ENCODE measurements at regions not wholly inside any gene's neighbourhood (a gene's known extent, or its start where the extent isn't known, plus 50 kb on each side); places are given as distances from the start of the nearest gene placed in this dataset.

- no peak for DNase-seq
Measured at GRCh38 chr3:30341079-30341478, 265.3 kb upstream of the TGFBR2 start.

GRCh38 chr3:30341851-30342250, 264.6 kb upstream of the TGFBR2 start:
- DNase-seq = no peak

DNA sequence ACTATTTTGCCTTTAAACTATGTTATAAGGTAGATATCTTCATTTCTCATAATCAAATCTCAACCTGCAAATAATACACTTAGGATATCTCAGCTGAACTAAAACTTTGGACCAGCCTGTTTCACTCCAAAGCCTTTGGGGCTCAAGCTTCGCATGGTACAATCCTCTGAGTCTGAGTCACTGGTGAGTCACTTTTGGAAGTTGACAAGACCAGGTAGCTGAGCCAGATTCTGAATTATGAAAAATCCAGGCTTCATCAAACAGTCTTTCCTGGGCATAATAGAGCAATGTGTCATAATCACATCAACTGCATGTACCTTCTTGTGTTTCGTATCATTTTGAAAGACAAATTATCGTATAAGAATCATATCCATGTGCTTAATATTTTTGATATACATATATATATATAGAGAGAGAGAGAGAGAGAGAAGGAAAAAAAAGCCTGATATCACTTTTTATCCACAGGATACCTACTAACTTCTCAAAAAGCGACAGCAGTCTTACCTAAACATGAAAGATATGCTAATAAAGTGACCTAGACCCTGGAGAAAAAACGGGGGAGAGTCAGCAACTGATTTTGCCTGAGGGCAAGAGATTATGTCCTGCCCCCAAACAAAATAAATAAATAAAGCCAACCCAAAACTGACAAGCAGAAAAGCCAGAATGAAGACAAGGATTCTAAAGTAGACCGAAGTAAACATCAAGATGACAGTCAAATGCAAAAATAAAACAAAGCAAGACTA, 263.9 kb upstream of the TGFBR2 start:
- DNase-seq = no peak

- no peak for DNase-seq
Measured at GRCh38 chr3:30343067-30343831, 263.2 kb upstream of the TGFBR2 start.

- DNase-seq = no peak
Measured at GRCh38 chr3:30343861-30344260, 262.5 kb upstream of the TGFBR2 start.

DNA sequence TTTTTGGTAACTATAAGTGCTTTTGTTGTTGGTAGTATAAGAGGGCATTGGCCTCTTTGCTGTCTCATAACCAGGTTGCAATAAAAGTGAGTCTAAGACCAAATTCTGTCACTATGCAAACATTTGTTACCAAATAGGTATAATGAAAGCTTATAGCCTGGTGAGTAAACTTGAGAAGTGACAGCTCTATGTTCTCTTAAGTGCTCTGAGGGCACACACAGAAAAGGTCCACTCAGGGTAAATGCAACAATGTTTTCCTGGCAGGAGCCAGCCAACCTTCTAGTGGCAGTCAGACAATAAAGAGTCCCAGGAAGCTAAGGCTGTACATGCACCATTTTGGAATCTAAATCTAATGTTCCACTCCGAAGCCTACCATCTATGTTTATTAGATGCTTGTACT, 262.1 kb upstream of the TGFBR2 start:
- DNase-seq = no peak

DNA sequence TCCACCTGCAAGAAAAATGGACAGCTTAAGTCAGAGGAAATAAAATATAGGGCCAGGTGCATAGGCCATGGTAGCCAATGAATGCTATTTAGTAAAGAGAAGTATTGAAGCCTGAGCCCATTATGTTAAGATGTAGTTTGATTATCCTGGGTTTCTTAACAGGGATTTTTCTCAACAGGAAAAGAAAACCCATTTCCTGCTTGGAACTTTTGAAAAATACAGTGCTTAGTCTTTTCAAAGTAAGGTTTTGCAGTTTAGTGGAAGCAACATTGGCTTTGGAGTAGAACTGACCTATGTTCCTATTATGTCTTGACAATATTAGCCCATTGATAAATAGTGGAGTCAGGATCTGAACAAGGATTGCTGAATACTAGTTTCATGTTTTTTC, 259.5 kb upstream of the TGFBR2 start:
- DNase-seq = no peak

- DNase-seq = no peak
Measured at GRCh38 chr3:30347679-30348216, 258.7 kb upstream of the TGFBR2 start.

DNA sequence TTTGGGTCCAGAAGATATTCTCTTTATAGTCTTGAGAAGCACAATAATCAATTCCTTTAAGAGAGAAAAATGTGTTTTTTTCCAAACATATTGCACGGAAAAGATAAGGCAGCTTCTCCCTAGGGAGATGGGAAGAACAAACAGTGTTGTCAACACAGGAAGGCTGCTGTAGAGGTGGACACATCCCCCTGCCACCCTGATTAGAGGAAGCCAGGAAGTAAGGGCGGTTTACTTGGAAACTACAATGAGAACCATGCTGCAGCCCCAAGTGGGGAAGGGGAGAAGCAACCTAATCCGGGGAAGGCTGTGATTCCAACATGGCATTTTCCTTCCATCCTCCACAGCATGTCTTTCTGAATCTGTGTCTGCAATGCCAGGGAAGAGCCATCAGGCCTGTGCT, 256.9 kb upstream of the TGFBR2 start:
- DNase-seq = no peak

- DNase-seq = no peak
Measured at GRCh38 chr3:30350011-30350410, 256.4 kb upstream of the TGFBR2 start.

DNA sequence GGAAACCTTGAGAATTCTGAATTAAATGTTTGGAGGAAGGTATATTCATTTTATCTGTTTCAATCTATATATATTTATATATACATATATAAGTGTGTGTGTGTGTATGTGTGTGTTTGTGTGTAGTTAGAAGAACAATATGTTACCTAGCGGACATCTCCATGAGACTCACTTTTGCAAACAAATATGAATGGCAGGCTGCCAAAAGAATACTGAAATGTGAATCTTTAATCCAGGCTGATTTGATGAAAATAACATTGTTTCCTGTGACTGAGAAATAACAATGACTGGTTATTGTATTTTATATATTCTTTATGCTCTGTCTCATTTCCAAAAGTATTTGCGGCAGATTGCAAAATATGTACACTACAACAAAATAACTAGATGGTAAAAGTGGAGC, 255.5 kb upstream of the TGFBR2 start:
- DNase-seq = no peak

GRCh38 chr3:30352410-30353318, 253.7 kb upstream of the TGFBR2 start:
- no peak for DNase-seq

- no peak for DNase-seq
Measured at GRCh38 chr3:30353711-30354467, 252.5 kb upstream of the TGFBR2 start.

GRCh38 chr3:30354513-30354912, 251.9 kb upstream of the TGFBR2 start:
- DNase-seq = no peak

DNA sequence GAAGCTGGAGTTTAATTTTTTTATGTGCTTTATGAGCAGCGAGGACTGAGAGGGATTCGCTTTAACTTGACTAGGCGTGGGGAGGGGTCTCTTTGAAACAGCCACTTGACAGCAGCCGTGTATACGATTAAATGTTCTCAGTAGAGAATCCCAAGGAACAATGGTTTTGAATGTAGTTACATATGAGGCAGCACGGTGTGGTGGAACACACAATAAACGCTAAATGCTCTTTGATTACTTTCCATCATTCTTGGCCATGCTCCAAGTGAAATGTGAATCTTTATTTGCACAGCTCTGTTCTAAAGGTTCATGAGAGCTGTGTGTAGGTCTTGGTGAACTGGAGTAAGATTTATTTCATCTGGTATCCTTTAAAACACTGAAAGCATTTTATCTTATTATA, 251.4 kb upstream of the TGFBR2 start:
- DNase-seq = peak; percentile 78

DNA sequence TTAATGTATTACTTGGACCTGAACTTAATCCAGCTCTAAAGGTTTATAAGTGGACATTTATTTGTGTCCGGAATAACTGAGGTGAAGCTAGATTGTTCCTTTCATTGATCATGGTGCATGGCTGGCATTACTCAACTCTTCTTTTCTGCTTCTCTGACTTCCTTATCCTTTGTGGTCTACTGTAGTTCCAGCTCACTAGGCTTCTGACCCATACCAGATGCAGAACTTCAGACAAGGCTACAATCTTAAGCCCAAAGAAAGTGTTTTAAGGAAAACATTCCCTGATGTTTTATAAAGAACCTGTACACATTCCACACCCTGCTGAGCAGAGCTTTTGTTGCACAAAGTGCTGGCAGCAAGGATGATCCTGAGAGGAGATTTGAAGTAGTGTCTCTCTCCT, 250.8 kb upstream of the TGFBR2 start:
- DNase-seq = peak; percentile 25

- DNase-seq = no peak
Measured at GRCh38 chr3:30356866-30357753, 249.3 kb upstream of the TGFBR2 start.

DNA sequence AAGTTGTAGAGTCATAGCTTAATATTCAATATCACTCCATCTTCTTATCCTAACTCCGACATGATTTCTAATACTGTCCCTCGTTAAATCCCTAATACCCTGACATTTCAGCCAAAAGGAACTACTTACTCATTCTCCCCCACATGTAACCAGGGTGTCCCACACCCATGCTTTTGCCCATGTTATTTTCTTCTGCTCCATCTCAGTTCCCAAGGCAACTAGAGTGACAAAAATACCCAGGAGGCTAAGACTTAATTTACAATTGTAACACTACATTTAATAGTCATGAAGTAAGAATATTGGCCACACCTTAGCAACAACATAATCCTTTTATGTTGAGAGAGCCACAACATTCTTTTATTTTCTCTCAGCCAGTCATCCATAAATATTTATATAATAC, 248.5 kb upstream of the TGFBR2 start:
- no peak for DNase-seq

DNA sequence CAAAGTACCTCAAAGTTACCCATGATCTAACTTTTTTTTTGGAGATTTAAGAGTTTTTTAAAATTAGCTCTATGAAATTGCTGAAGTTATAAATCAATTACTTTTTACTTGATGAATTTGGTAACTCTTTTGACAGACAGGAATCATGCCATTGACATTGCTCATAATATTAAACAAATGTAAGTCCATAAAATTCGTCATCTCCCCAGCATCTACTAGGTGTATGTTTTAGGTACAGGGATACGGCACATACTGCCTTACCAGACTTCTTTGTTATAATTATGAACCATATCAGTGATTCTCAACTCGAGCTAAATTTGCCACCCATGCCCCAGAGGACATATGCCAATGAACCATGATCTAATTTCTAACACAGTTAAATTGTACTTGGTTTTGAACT, 247.5 kb upstream of the TGFBR2 start:
- no peak for DNase-seq

GRCh38 chr3:30368978-30369377, 237.4 kb upstream of the TGFBR2 start:
- no peak for DNase-seq

GRCh38 chr3:30370681-30371271, 235.6 kb upstream of the TGFBR2 start:
- DNase-seq = no peak
